HG03439 (cell line): ENCODE measurements at regions not wholly inside any gene's neighbourhood (a gene's known extent, or its start where the extent isn't known, plus 50 kb on each side); places are given as distances from the start of the nearest gene placed in this dataset.

Experiments
- ATAC-seq: cut with Tn5 transposase; IDR thresholded peaks from one replicate; pipeline ENCODE4 v1.9.1; 2021; ENCODE audit warnings: mild to moderate bottlenecking, moderate library complexity; ENCODE audit not compliant: unreplicated experiment

- ATAC-seq: no peak
These were observed 240.1 kb upstream of the MMADHC start for GRCh38 chr2:149827585-149828126.

GRCh38 chr2:149826471-149827125 is 239.0 kb upstream of the MMADHC start:
- ATAC-seq: no peak

GRCh38 chr2:149825473-149825872 is 237.9 kb upstream of the MMADHC start:
- ATAC-seq: no peak

GRCh38 chr2:149824136-149824535 is 236.6 kb upstream of the MMADHC start:
- no peak for ATAC-seq

DNA sequence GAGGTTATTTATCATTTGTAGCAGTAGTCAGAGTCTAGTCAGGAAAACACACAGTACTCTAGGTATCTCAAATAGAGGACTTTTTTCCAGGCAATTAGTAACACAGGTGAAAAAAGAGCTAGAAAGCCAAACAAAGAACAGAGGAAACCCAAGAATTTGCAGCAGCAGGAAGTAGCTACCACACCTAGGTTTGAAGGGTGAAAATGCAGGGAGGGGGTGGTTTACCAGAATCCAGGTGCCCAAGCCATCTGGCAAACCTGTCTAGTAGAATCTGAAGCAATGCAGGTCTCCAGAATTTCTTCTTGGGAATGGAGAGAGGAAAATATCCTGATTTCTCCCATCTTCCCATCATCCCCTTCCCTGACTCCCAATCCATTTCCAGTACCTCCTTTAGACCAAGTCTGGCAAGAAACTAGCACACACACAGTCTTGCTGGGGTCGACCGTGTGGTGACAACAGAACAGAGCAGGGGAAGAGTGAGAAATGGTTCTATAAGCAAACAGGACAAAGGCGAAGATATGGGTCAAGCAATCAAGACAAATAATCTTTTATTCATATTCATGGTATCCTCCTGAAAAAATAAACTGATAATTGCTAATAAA is 231.9 kb upstream of the MMADHC start:
- no peak for ATAC-seq

GRCh38 chr2:149816756-149817551 is 229.4 kb upstream of the MMADHC start:
- no peak for ATAC-seq

- ATAC-seq: no peak
These were observed 228.4 kb upstream of the MMADHC start for GRCh38 chr2:149815941-149816340.

DNA sequence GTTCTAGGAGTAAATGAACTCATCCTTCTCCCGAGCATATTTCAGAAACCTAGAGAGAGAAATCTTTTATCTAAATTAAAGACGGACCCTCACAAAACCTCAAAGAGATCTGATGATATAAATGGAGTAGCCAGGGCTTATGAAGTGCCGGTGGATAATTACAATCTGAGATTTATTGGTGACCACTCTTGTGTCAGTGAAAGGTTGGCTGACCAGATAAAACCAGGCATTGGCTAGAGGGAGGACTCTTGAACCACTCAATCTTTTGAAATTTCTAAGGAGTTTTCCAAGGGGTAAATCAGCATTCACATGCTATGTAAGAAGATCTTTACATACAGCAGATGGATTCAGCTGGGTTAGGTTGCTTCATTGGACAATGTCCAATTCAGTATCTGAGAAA is 227.3 kb upstream of the MMADHC start:
- ATAC-seq: no peak

- ATAC-seq: no peak
These were observed 226.5 kb upstream of the MMADHC start for GRCh38 chr2:149814049-149814448.

GRCh38 chr2:149808556-149808955 is 221.0 kb upstream of the MMADHC start:
- ATAC-seq: no peak

- ATAC-seq: no peak
These were observed 219.1 kb upstream of the MMADHC start for GRCh38 chr2:149806651-149807050.

DNA sequence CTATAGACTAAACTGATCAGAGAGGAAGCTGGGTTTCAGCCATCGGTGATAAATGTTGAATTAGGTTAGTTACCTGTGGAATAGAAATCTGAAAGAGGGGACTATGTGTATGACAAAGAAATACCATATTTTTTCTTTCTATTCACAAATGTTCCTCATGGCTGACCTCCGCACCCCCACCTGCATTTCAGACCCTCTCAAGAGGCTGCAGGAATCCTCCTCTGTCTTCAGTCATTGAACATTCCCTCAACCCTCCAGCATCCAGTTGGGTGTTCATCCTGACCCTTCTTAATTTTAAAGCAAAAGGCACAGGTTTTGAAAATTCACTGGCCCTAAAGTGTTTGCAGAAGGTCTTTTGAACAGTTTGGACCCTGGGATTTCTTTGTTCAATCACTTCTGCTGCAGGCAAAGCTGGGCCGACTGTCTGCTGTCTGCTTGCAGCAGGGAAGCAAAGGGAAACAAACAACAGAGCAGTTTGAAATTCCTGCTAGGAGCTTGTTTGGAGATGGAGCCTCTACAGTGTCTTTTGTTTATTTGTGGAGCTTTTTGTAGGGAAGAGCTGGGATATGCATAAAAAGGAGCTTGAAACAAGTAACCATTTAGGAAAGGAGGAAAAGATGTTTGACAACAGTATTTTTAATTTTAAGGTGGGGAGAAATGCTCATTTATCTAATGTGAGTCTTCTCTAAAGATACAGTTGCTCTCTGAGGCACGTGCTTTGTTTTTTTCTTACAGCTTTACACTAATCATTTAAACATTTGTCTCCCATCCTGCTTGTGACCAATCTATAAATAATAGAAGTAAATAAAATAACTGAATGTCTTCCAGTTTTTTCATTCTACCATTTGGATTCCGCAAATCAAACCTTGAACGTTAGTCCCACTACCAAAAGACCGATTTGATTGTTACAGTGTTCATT is 213.3 kb upstream of the MMADHC start:
- ATAC-seq: no peak

DNA sequence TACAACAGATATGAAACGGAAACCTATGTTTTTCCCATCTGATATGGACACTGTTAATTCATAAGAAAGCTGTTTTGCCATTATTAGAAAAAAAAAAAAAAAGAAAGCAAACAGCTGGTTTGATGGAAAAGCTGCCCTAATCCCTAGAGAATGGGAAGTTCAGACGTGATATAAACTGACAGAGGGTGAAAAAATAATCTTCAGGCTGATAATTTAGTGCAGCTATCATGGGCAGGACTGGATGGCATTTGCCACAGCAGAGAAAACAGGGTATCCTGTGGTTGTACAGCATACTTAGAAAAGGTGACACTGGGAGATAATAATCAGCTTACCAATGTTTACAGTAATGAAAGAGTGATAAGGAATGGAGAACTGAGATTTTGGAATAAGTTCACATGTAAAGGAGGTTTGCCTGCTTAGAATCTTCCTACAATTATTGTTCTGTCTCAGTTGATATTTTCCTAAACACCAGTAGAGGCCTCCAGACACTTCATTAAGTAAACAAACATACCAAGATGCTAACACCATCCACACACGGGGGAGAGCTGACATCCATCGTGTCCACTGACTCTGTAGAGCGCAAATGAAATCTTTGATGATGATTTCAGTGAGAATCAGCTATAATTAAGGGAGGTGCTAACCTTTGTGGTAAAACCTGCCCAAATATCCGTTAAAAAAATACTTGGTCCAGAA is 211.6 kb upstream of the MMADHC start:
- ATAC-seq: no peak

DNA sequence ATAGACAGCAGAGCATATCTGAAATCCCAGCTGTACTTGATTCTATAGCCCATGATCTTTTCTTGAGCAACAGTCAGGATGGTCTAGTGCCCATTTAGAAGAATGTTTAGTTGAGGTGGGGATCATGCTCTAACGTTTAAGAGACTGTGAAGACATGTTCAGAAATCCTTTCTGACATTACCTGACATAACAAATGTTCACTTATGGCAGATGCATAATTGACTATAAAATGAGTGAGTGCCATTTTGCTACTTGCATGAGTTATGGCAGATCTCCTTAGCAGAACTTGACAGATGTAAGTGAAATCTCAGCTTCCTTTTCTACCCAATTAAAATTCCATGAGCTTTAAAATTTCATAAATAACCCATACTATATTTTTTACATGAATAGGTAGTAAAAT is 209.5 kb upstream of the MMADHC start:
- ATAC-seq: no peak

DNA sequence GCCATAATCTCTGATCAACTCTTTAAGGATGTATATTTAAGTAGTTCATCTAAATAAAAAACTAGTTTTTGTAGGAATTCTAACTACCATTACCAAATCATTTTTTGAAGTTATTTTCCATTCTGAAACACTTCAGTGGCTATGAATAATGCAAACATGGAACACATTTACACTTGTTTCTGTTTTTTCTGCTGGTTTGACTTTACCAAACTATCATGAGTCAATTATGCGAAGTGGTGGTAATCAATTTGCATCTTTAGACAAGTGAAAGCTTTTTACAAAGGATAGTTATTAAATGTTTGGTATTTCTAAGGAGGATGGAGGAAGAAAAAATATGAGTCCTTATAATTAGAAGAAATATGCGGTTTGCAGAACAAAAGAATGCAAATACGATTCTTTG is 202.0 kb upstream of the MMADHC start:
- no peak for ATAC-seq

GRCh38 chr2:149787206-149787605 is 199.6 kb upstream of the MMADHC start:
- no peak for ATAC-seq

- ATAC-seq: no peak
These were observed 195.7 kb upstream of the MMADHC start for GRCh38 chr2:149783284-149783683.

DNA sequence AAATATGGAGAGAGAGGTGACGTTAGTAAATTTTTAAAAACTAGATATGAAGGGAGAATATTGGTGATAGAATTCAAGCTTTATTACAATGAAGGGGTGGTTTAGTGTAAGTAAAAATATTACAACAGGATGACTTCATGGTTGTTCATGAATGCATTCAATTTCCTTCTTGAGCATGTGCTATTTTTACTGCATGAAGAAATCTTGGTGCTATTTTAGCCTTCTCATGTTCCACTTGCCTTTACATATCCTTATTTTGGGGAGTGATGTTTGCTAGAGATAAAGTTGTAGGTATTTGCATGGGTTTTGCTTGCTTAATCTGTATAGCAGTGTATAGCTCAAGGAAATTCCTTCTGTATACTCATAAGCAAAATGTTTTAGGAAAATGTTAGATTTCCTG is 195.0 kb upstream of the MMADHC start:
- no peak for ATAC-seq

GRCh38 chr2:149781263-149781808 is 193.8 kb upstream of the MMADHC start:
- no peak for ATAC-seq

- ATAC-seq: no peak
These were observed 185.4 kb upstream of the MMADHC start for GRCh38 chr2:149773006-149773405.
